Activated CD4-positive, alpha-beta memory T cell treated with anti-CD3 and anti-CD28 coated beads, Interleukin-2, amount 10 ng/mL, durations not matched to agents 7 days and 5 days (primary cell): ENCODE measurements at regions not wholly inside any gene's neighbourhood (a gene's known extent, or its start where the extent isn't known, plus 50 kb on each side); places are given as distances from the start of the nearest gene placed in this dataset.

Experiments
- CTCF ChIA-PET: fragments of 350-600 bp; sonication (Branson Sonifier 250); formaldehyde crosslinking; loops from one replicate; lab custom pipeline; 2021; ENCODE audit warnings: antibody characterized with exemption, inconsistent platforms; lab: Charles Lee
- POLR2A ChIA-PET: fragments of 350-600 bp; sonication (Branson Sonifier 250); formaldehyde crosslinking; loops from one replicate; lab custom pipeline; 2021; ENCODE audit warnings: antibody characterized with exemption; lab: Charles Lee
- DNase-seq: peaks from one replicate; pipeline ENCODE4 v3.0.0-alpha.2; 2020
- H3K27ac Mint-ChIP-seq: one replicate; pipeline ENCODE4 v1.8.0; 2021; ENCODE audit warnings: mild to moderate bottlenecking, mixed read lengths
- H3K27me3 Mint-ChIP-seq: one replicate; pipeline ENCODE4 v1.8.0; 2021; ENCODE audit warnings: mixed read lengths
- H3K36me3 Mint-ChIP-seq: one replicate; pipeline ENCODE4 v1.8.0; 2021; ENCODE audit warnings: low read depth, mixed read lengths
- H3K4me1 Mint-ChIP-seq: one replicate; pipeline ENCODE4 v1.8.0; 2021; ENCODE audit warnings: mixed read lengths
- H3K4me3 Mint-ChIP-seq: one replicate; pipeline ENCODE4 v1.8.0; 2021; ENCODE audit warnings: mild to moderate bottlenecking, mixed read lengths
- H3K9me3 Mint-ChIP-seq: one replicate; pipeline ENCODE4 v1.8.0; 2021; ENCODE audit warnings: mixed read lengths

GRCh38 chr1:90786709-90787108, 69.6 kb upstream of the BARHL2 start:
- CTCF ChIA-PET, result no interaction called here
- POLR2A ChIA-PET, result no interaction called here
- H3K27ac Mint-ChIP-seq, result no peak overlapping the region
- H3K4me1 Mint-ChIP-seq, result no peaks in the 10 kb centered on the region
- no peak overlapping the region for H3K4me3 Mint-ChIP-seq
- peaks cover 2% of the 10 kb centered on the region for H3K9me3 Mint-ChIP-seq
- H3K36me3 Mint-ChIP-seq, result no peaks in the 10 kb centered on the region
- DNase-seq, result no peak
- H3K27me3 Mint-ChIP-seq, result no peaks in the 10 kb centered on the region

GRCh38 chr1:90784186-90784847, 67.2 kb upstream of the BARHL2 start:
- H3K36me3 Mint-ChIP-seq, result no peaks in the 10 kb centered on the region
- no peaks in the 10 kb centered on the region for H3K27me3 Mint-ChIP-seq
- H3K9me3 Mint-ChIP-seq, result peaks cover 2% of the 10 kb centered on the region
- no peak for DNase-seq
- no peak overlapping the region for H3K27ac Mint-ChIP-seq
- H3K4me3 Mint-ChIP-seq, result no peak overlapping the region
- H3K4me1 Mint-ChIP-seq, result no peaks in the 10 kb centered on the region
- ChIA-PET CTCF (no interaction called here), POLR2A (no interaction called here)

DNA sequence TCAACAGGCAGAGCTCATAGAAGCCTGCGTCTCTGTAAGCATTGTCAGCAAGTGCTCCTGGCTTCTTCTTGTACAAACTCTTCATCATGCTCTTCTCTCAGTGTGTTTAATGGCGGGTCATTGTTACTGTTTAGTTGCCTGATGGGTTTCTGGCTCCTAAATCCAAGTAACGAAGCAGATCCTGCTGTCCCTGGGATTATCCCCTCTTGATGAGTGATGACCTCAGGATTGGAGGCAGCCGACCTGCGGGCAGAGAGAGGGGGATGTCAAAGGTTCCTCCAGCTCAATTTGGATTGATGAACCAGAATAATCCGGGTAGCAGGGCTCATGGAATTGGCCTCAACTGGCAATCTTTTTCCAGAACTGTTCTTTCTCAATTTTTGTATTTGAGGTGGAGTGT, 66.1 kb upstream of the BARHL2 start:
- ChIA-PET POLR2A (no interaction called here), CTCF (no interaction called here)

DNA sequence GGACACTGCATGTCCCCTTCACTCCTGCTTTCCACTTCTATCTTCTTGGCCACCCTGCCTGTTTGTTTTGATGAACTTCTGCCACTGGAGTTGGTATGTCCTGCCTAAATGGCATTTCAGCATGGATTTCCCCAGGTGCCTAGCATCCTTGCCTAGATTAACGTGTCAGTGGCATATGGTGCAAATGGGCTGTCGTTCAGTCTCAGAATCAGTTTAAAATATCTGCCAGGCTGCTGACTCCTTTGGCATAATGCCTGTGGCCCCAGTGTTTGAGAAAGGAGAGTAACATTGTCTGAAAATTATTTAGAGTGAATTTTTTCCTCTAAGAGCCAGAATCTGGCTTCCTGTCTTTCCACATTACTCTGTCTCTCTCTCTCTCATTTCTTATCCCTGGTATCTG, 64.9 kb upstream of the BARHL2 start:
- H3K27ac Mint-ChIP-seq, result no peak overlapping the region
- no peaks in the 10 kb centered on the region for H3K9me3 Mint-ChIP-seq
- CTCF ChIA-PET, result no interaction called here
- no peaks in the 10 kb centered on the region for H3K36me3 Mint-ChIP-seq
- no peaks in the 10 kb centered on the region for H3K27me3 Mint-ChIP-seq
- H3K4me3 Mint-ChIP-seq, result no peak overlapping the region
- H3K4me1 Mint-ChIP-seq, result no peaks in the 10 kb centered on the region
- POLR2A ChIA-PET, result no interaction called here
- DNase-seq, result no peak

More for the DNA sequence above, 66.1 kb upstream of the BARHL2 start:
- no peaks in the 10 kb centered on the region for H3K9me3 Mint-ChIP-seq
- H3K4me1 Mint-ChIP-seq, result no peaks in the 10 kb centered on the region
- no peaks in the 10 kb centered on the region for H3K27me3 Mint-ChIP-seq
- H3K27ac Mint-ChIP-seq, result no peak overlapping the region
- no peak overlapping the region for H3K4me3 Mint-ChIP-seq
- H3K36me3 Mint-ChIP-seq, result no peaks in the 10 kb centered on the region
- DNase-seq, result no peak

- Mint-ChIP-seq H3K9me3 (no peaks in the 10 kb centered on the region), H3K36me3 (no peaks in the 10 kb centered on the region), H3K27ac (no peak overlapping the region), H3K27me3 (no peaks in the 10 kb centered on the region), H3K4me1 (no peaks in the 10 kb centered on the region), H3K4me3 (no peak overlapping the region)
- DNase-seq, result no peak
- ChIA-PET POLR2A (no interaction called here), CTCF (no interaction called here)
Observed at GRCh38 chr1:90781534-90781933, 64.4 kb upstream of the BARHL2 start.

DNA sequence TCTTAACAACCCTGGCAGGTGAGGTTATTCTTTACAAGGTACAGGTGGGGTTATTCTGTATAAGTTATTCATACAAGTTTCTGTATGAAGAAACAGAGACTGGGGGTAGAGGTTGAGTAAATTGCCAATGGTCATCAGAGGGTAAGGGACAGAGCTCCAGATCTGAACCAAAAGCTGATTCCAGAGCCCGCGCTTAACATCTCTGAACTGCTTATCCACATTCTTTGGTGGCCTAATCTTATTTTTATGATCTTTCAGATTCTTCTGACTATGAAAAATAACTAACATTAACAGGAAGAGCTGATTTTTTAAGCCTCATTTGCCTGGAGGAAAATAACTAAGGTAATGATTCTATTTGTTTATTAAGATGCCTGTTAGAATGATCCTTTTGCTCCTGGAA, 63.9 kb upstream of the BARHL2 start:
- no peak overlapping the region for H3K4me3 Mint-ChIP-seq
- no peaks in the 10 kb centered on the region for H3K27me3 Mint-ChIP-seq
- no peaks in the 10 kb centered on the region for H3K4me1 Mint-ChIP-seq
- ChIA-PET CTCF (no interaction called here), POLR2A (no interaction called here)
- H3K27ac Mint-ChIP-seq, result no peak overlapping the region
- DNase-seq, result no peak
- no peaks in the 10 kb centered on the region for H3K9me3 Mint-ChIP-seq
- no peaks in the 10 kb centered on the region for H3K36me3 Mint-ChIP-seq

- Mint-ChIP-seq H3K9me3 (no peaks in the 10 kb centered on the region), H3K27me3 (no peaks in the 10 kb centered on the region), H3K36me3 (no peaks in the 10 kb centered on the region), H3K4me3 (no peak overlapping the region), H3K27ac (no peak overlapping the region), H3K4me1 (no peaks in the 10 kb centered on the region)
- CTCF ChIA-PET, result interaction anchor here (0.6 kb wide), 1 partner anchor 257 kb away, joined by 3 read pairs; no protein-coding TSS in a partner anchor
- POLR2A ChIA-PET, result no interaction called here
- DNase-seq, result no peak
Observed at GRCh38 chr1:90779573-90779972, 62.5 kb upstream of the BARHL2 start.

GRCh38 chr1:90778486-90778885, 61.4 kb upstream of the BARHL2 start:
- Mint-ChIP-seq H3K4me3 (no peak overlapping the region), H3K27ac (no peak overlapping the region), H3K36me3 (no peaks in the 10 kb centered on the region), H3K27me3 (no peaks in the 10 kb centered on the region), H3K9me3 (no peaks in the 10 kb centered on the region), H3K4me1 (no peaks in the 10 kb centered on the region)
- no peak for DNase-seq
- ChIA-PET CTCF (no interaction called here), POLR2A (no interaction called here)

DNA sequence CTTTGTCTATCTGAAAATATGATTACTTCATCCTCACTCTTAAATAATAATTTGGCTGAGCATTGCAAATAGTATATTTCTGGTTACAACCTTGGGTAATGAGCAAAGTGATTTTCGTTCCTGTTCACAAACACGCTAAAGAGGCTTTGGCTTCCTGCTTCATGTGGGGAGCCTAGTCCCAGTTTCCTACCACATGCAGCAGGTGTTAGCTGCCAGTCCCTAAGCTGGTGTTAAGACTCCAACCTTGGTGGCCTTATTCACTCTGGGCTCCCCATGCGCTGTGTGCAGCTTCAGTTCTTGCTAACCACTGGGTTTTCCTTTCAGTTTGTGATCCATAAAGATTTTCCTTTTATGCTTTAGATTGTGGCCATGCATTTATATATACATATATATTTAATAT, 56.7 kb upstream of the BARHL2 start:
- ChIA-PET CTCF (no interaction called here), POLR2A (no interaction called here)
- no peak overlapping the region for H3K27ac Mint-ChIP-seq
- H3K4me1 Mint-ChIP-seq, result no peaks in the 10 kb centered on the region
- no peak overlapping the region for H3K4me3 Mint-ChIP-seq
- H3K9me3 Mint-ChIP-seq, result no peaks in the 10 kb centered on the region
- no peaks in the 10 kb centered on the region for H3K36me3 Mint-ChIP-seq
- DNase-seq, result no peak
- no peaks in the 10 kb centered on the region for H3K27me3 Mint-ChIP-seq

DNA sequence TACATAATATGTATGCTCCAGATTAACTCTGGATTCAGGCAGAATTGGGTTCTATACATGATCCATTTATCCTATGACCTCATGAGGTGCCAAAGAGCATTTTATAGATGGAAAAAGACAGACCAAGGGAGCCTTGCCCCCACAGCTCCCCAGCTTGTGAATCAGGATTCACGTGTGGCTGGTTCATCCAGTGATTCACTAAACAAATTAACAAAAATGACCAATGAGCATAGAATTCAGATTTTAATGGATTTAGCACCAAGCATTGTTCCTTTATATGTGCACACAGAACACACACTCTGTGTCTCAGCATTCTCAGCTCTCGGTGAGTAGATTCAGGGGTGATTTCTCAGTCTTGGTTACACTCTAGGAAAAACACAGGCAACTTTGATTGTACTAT, 51.7 kb upstream of the BARHL2 start:
- no peak overlapping the region for H3K27ac Mint-ChIP-seq
- H3K36me3 Mint-ChIP-seq, result no peaks in the 10 kb centered on the region
- H3K27me3 Mint-ChIP-seq, result peaks cover 4% of the 10 kb centered on the region
- DNase-seq, result no peak
- POLR2A ChIA-PET, result no interaction called here
- H3K9me3 Mint-ChIP-seq, result no peaks in the 10 kb centered on the region
- no peak overlapping the region for H3K4me3 Mint-ChIP-seq
- CTCF ChIA-PET, result no interaction called here
- peaks cover 3% of the 10 kb centered on the region for H3K4me1 Mint-ChIP-seq

DNA sequence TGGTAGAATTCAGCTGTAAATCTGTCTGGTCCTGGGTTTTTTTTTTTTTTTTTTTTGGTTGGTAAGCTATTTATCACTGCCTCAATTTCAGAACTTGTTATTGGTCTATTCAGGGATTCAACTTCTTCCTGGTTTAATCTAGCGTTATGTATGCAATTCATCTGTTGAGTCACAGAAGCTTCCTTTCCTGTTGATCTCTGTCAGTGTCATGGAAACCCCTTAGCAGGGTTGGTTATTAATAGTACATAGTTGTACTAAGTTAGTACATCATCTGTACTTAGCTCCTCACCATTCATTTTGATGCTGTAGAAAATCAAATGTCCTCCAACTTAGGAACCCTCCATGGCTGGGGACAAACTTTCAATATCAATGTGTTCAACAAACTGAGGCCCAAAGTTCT, 51.0 kb upstream of the BARHL2 start:
- no peak for DNase-seq
- peaks cover 4% of the 10 kb centered on the region for H3K27me3 Mint-ChIP-seq
- H3K4me1 Mint-ChIP-seq, result peaks cover 3% of the 10 kb centered on the region
- no peak overlapping the region for H3K27ac Mint-ChIP-seq
- H3K9me3 Mint-ChIP-seq, result no peaks in the 10 kb centered on the region
- no peaks in the 10 kb centered on the region for H3K36me3 Mint-ChIP-seq
- H3K4me3 Mint-ChIP-seq, result no peak overlapping the region
- POLR2A ChIA-PET, result no interaction called here
- CTCF ChIA-PET, result interaction anchor here (0.7 kb wide), 2 partner anchors 11 to 15 kb away, joined by 3 to 4 read pairs; no protein-coding TSS in a partner anchor
